ENCODE measurements at regions not wholly inside any gene's neighbourhood (a gene's known extent, or its start where the extent isn't known, plus 50 kb on each side); places are given as distances from the start of the nearest gene placed in this dataset.
A peak's percentile ranks its signal among the peaks of the same experiment; 100 is the strongest.
"Not testable (repeated sequence)": the region's sequence is repeated elsewhere in the genome, so short reads cannot be mapped to it uniquely, and the experiment has no call there.

- Histone ChIP-seq H3K4me2 (ENCODE audit: low read length) (no peak overlapping the region), H3K79me2 (ENCODE audit: low read length) (no peaks in the 10 kb centered on the region), H3K4me3 (ENCODE audit: low read length) (no peak overlapping the region), H3K9ac (ENCODE audit: low read length) (no peak overlapping the region), H3F3A (ENCODE audit: low read length, unreplicated experiment) (no peaks in the 10 kb centered on the region), H3K27me3 (ENCODE audit: low read length) (no peaks in the 10 kb centered on the region), H3K9me3 (ENCODE audit: low read length) (no peaks in the 10 kb centered on the region), H4K20me1 (ENCODE audit: low read length) (no peaks in the 10 kb centered on the region), H2AFZ (ENCODE audit: low read length) (no peak overlapping the region), H3K27ac (ENCODE audit: low read length) (no peak overlapping the region), H3K9me2 (replicated peaks; ENCODE audit: low read length) (no peaks in the 10 kb centered on the region), H3K36me3 (ENCODE audit: low read depth, low read length) (no peaks in the 10 kb centered on the region), H3K4me1 (ENCODE audit: insufficient read depth, low read length) (no peaks in the 10 kb centered on the region)
- intact Hi-C loops (cut with micrococcal nuclease) = no loop called here
- DNase-seq (peak; percentile 34), ATAC-seq (peak; percentile 64)
- BruUV-seq (replicated peaks) = no TSS peak
- TF ChIP-seq CTCF (conservative IDR thresholded peaks at IDR 0.05; ENCODE audit: low read depth, low read length) (no peak), EZH2 (IDR thresholded peaks at IDR 0.05; ENCODE audit: low read length, unreplicated experiment) (no peak), EZH2phosphoT487 (IDR thresholded peaks at IDR 0.05; ENCODE audit: borderline replicate concordance, low read length) (no peak)
- POLR2A ChIA-PET (ENCODE audit: unreplicated experiment) = no interaction called here
- CTCF ChIA-PET = no interaction called here
These were observed 1095.2 kb upstream of the POU3F4 start for GRCh38 chrX:82412858-82413257.

GRCh38 chrX:82442281-82442680 lies 1065.8 kb upstream of the POU3F4 start:
- no peaks in the 10 kb centered on the region for H3K36me3 ChIP-seq (ENCODE audit: low read depth, low read length)
- no peaks in the 10 kb centered on the region for H3K9me3 ChIP-seq (ENCODE audit: low read length)
- H3K9ac ChIP-seq (ENCODE audit: low read length) = no peak overlapping the region
- H3F3A ChIP-seq (ENCODE audit: low read length, unreplicated experiment) = no peaks in the 10 kb centered on the region
- intact Hi-C loops (cut with micrococcal nuclease) = no loop called here
- ChIA-PET POLR2A (ENCODE audit: unreplicated experiment) (no interaction called here), CTCF (no interaction called here)
- no TSS peak for BruUV-seq (replicated peaks)
- no peak overlapping the region for H3K4me2 ChIP-seq (ENCODE audit: low read length)
- ATAC-seq (no peak), DNase-seq (no peak)
- no peaks in the 10 kb centered on the region for H3K9me2 ChIP-seq (replicated peaks; ENCODE audit: low read length)
- no peaks in the 10 kb centered on the region for H3K79me2 ChIP-seq (ENCODE audit: low read length)
- H3K4me3 ChIP-seq (ENCODE audit: low read length) = no peak overlapping the region
- H2AFZ ChIP-seq (ENCODE audit: low read length) = no peak overlapping the region
- H4K20me1 ChIP-seq (ENCODE audit: low read length) = no peaks in the 10 kb centered on the region
- H3K4me1 ChIP-seq (ENCODE audit: insufficient read depth, low read length) = no peaks in the 10 kb centered on the region
- TF ChIP-seq EZH2 (IDR thresholded peaks at IDR 0.05; ENCODE audit: low read length, unreplicated experiment) (no peak), EZH2phosphoT487 (IDR thresholded peaks at IDR 0.05; ENCODE audit: borderline replicate concordance, low read length) (no peak), CTCF (conservative IDR thresholded peaks at IDR 0.05; ENCODE audit: low read depth, low read length) (no peak)
- no peak overlapping the region for H3K27ac ChIP-seq (ENCODE audit: low read length)
- H3K27me3 ChIP-seq (ENCODE audit: low read length) = no peaks in the 10 kb centered on the region

GRCh38 chrX:82451725-82452124 lies 1056.4 kb upstream of the POU3F4 start:
- intact Hi-C loops (cut with micrococcal nuclease) = no loop called here
- Histone ChIP-seq H4K20me1 (ENCODE audit: low read length) (no peaks in the 10 kb centered on the region), H3K79me2 (ENCODE audit: low read length) (no peaks in the 10 kb centered on the region), H3F3A (ENCODE audit: low read length, unreplicated experiment) (no peaks in the 10 kb centered on the region), H2AFZ (ENCODE audit: low read length) (no peak overlapping the region), H3K27me3 (ENCODE audit: low read length) (no peaks in the 10 kb centered on the region), H3K36me3 (ENCODE audit: low read depth, low read length) (no peaks in the 10 kb centered on the region), H3K9me3 (ENCODE audit: low read length) (no peaks in the 10 kb centered on the region), H3K9me2 (replicated peaks; ENCODE audit: low read length) (no peaks in the 10 kb centered on the region), H3K4me3 (ENCODE audit: low read length) (no peak overlapping the region), H3K4me2 (ENCODE audit: low read length) (no peak overlapping the region), H3K27ac (ENCODE audit: low read length) (no peak overlapping the region), H3K9ac (ENCODE audit: low read length) (no peak overlapping the region), H3K4me1 (ENCODE audit: insufficient read depth, low read length) (no peaks in the 10 kb centered on the region)
- BruUV-seq (replicated peaks) = no TSS peak
- POLR2A ChIA-PET (ENCODE audit: unreplicated experiment) = no interaction called here
- no peak for DNase-seq
- CTCF ChIA-PET = no interaction called here
- ATAC-seq = no peak
- TF ChIP-seq CTCF (conservative IDR thresholded peaks at IDR 0.05; ENCODE audit: low read depth, low read length) = no peak
- TF ChIP-seq EZH2phosphoT487 (IDR thresholded peaks at IDR 0.05; ENCODE audit: borderline replicate concordance, low read length) = no peak
- no peak for TF ChIP-seq EZH2 (IDR thresholded peaks at IDR 0.05; ENCODE audit: low read length, unreplicated experiment)

- H3K4me3 ChIP-seq (ENCODE audit: low read length); POLR2A ChIA-PET (ENCODE audit: unreplicated experiment); H3K9me3 ChIP-seq (ENCODE audit: low read length); BruUV-seq (replicated peaks); CTCF ChIA-PET; H3K27ac ChIP-seq (ENCODE audit: low read length); H3K79me2 ChIP-seq (ENCODE audit: low read length); H3K9ac ChIP-seq (ENCODE audit: low read length); H3K27me3 ChIP-seq (ENCODE audit: low read length); H3K36me3 ChIP-seq (ENCODE audit: low read depth, low read length); H3K4me2 ChIP-seq (ENCODE audit: low read length); H3F3A ChIP-seq (ENCODE audit: low read length, unreplicated experiment); H4K20me1 ChIP-seq (ENCODE audit: low read length); H3K9me2 ChIP-seq (replicated peaks; ENCODE audit: low read length); H2AFZ ChIP-seq (ENCODE audit: low read length); DNase-seq; ATAC-seq; intact Hi-C loops (cut with micrococcal nuclease); H3K4me1 ChIP-seq (ENCODE audit: insufficient read depth, low read length): not testable (repeated sequence)
These were observed 1052.2 kb upstream of the POU3F4 start for GRCh38 chrX:82455852-82456251.

All from PC-3 (cell line).